Epidermal melanocyte (primary cell): ENCODE measurements at regions not wholly inside any gene's neighbourhood (a gene's known extent, or its start where the extent isn't known, plus 50 kb on each side); places are given as distances from the start of the nearest gene placed in this dataset.
"Not testable (repeated sequence)": the region's sequence is repeated elsewhere in the genome, so short reads cannot be mapped to it uniquely, and the experiment has no call there.

Source experiments
- DNase-seq: peaks from one replicate; pipeline ENCODE4 v3.0.0; 2011; ENCODE audit warnings: low spot score; ENCODE audit not compliant: insufficient read length

GRCh38 chr1:60672449-60672848 is 409.9 kb upstream of the NFIA start:
- DNase-seq = no peak

- no peak for DNase-seq
Observed at GRCh38 chr1:60670302-60670701, 412.1 kb upstream of the NFIA start.

- no peak for DNase-seq
Observed at GRCh38 chr1:60668585-60668984, 413.8 kb upstream of the NFIA start.

- no peak for DNase-seq
Observed at GRCh38 chr1:60665311-60665710, 417.1 kb upstream of the NFIA start.

- DNase-seq = no peak
Observed at GRCh38 chr1:60664086-60664625, 418.2 kb upstream of the NFIA start.

- DNase-seq = no peak
Observed at GRCh38 chr1:60662486-60663044, 419.8 kb upstream of the NFIA start.

- no peak for DNase-seq
Observed at GRCh38 chr1:60657926-60658325, 424.4 kb upstream of the NFIA start.

GRCh38 chr1:60655679-60656355 is 426.5 kb upstream of the NFIA start:
- DNase-seq = no peak

- DNase-seq = not testable (repeated sequence)
Observed at GRCh38 chr1:60640033-60640551, 442.3 kb upstream of the NFIA start.

GRCh38 chr1:60639287-60639686 is 443.1 kb upstream of the NFIA start:
- DNase-seq = no peak

- no peak for DNase-seq
Observed at GRCh38 chr1:60637651-60638050, 444.7 kb upstream of the NFIA start.

- DNase-seq = no peak
Observed at GRCh38 chr1:60636946-60637345, 445.4 kb upstream of the NFIA start.

- DNase-seq = no peak
Observed at GRCh38 chr1:60634106-60634505, 448.3 kb upstream of the NFIA start.

- DNase-seq = no peak
Observed at GRCh38 chr1:60622486-60622885, 459.9 kb upstream of the NFIA start.

GRCh38 chr1:60621368-60621851 is 461.0 kb upstream of the NFIA start:
- no peak for DNase-seq

- no peak for DNase-seq
Observed at GRCh38 chr1:60620087-60620486, 462.3 kb upstream of the NFIA start.

GRCh38 chr1:60619581-60619980 is 462.8 kb upstream of the NFIA start:
- DNase-seq = no peak

GRCh38 chr1:60615666-60616065 is 466.7 kb upstream of the NFIA start:
- DNase-seq = no peak

GRCh38 chr1:60612790-60613189 is 469.6 kb upstream of the NFIA start:
- no peak for DNase-seq

GRCh38 chr1:60606921-60607320 is 475.4 kb upstream of the NFIA start:
- DNase-seq = not testable (repeated sequence)

- DNase-seq = no peak
Observed at GRCh38 chr1:60600532-60600931, 481.8 kb upstream of the NFIA start.

GRCh38 chr1:60599574-60599973 is 482.8 kb upstream of the NFIA start:
- DNase-seq = no peak
